ENCODE measurements at regions not wholly inside any gene's neighbourhood (a gene's known extent, or its start where the extent isn't known, plus 50 kb on each side); places are given as distances from the start of the nearest gene placed in this dataset.

GRCh38 chr5:124892185-124892848 is 145.9 kb upstream of the ZNF608 start:
- no peak overlapping the region for H3K9ac ChIP-seq (replicated peaks; ENCODE audit: extremely low read depth, insufficient read depth, low read length)
- H3K4me3 ChIP-seq (replicated peaks in 1 of 3; ENCODE audit: insufficient read depth in 1 of 3, low read depth in 1 of 3, low read length in 3 of 3): no peak overlapping the region
- DNase-seq (ENCODE audit: low read depth, low spot score) (no peak), FAIRE-seq (no peak)
- H3K36me3 ChIP-seq (ENCODE audit: control insufficient read depth in 2 of 2, extremely low read depth in 1 of 2, insufficient read depth in 2 of 2, low read length in 2 of 2): no peaks in the 10 kb centered on the region
- no peak overlapping the region for H2AFZ ChIP-seq (ENCODE audit: low read depth, low read length)
- H3K4me2 ChIP-seq (ENCODE audit: insufficient read depth, low read length): no peak overlapping the region
- no peaks in the 10 kb centered on the region for H3K9me1 ChIP-seq (replicated peaks; ENCODE audit: control insufficient read depth, extremely low read depth, insufficient read depth, low read length)
- BruUV-seq (replicated peaks): no TSS peak
- intact Hi-C loops (cut with micrococcal nuclease) (no loop called here), dilution Hi-C loops (cut with MboI; ENCODE audit: extremely low pct_ligation_motif_present, low sequenced_read_pairs) (no loop called here)
- no peaks in the 10 kb centered on the region for H4K20me1 ChIP-seq (replicated peaks; ENCODE audit: control insufficient read depth, extremely low read depth, insufficient read depth, low read length)
- CTCF ChIA-PET: no interaction called here
- no peaks in the 10 kb centered on the region for H3K9me3 ChIP-seq (replicated peaks; ENCODE audit: control insufficient read depth, insufficient read depth, low read length)
- POLR2A ChIA-PET: no interaction called here
- no peaks in the 10 kb centered on the region for H3K79me2 ChIP-seq (ENCODE audit: control insufficient read depth, insufficient read depth, low read length)
- no peaks in the 10 kb centered on the region for H3K27me3 ChIP-seq (ENCODE audit: control insufficient read depth in 2 of 2, insufficient read depth in 2 of 2, low read length in 2 of 2)
- TF ChIP-seq CTCF (IDR thresholded peaks at IDR 0.05; ENCODE audit: extremely low read depth in 1 of 2, insufficient read depth in 1 of 2, low read depth in 1 of 2, low read length in 2 of 2) (no peak), GATA2 (IDR thresholded peaks at IDR 0.05; ENCODE audit: insufficient read depth, insufficient read length, low read depth, low read length) (no peak), EZH2 (IDR thresholded peaks at IDR 0.05; ENCODE audit: borderline replicate concordance, low read depth, low read length, severe bottlenecking) (no peak), JUN (IDR thresholded peaks at IDR 0.05; ENCODE audit: borderline replicate concordance, insufficient read depth, insufficient read length, low read depth) (no peak), POLR2AphosphoS5 (IDR thresholded peaks at IDR 0.05; ENCODE audit: insufficient read depth, low read depth, low read length) (no peak), POLR2A (IDR thresholded peaks at IDR 0.05; ENCODE audit: low read depth, low read length) (no peak), FOS (IDR thresholded peaks at IDR 0.05; ENCODE audit: borderline replicate concordance, insufficient read depth, low read length) (no peak), MYC (IDR thresholded peaks at IDR 0.05; ENCODE audit: low read depth, low read length) (no peak), MAX (IDR thresholded peaks at IDR 0.05; ENCODE audit: insufficient read depth, insufficient read length) (no peak)
- H3K4me1 ChIP-seq (ENCODE audit: control insufficient read depth, extremely low read depth, insufficient read depth, low read length): peaks cover 15% of the 10 kb centered on the region
- no peak overlapping the region for H3K27ac ChIP-seq (ENCODE audit: insufficient read depth, low read depth, low read length)

All from endothelial cell of umbilical vein (primary cell).